ENCODE measurements at regions not wholly inside any gene's neighbourhood (a gene's known extent, or its start where the extent isn't known, plus 50 kb on each side); places are given as distances from the start of the nearest gene placed in this dataset.

GRCh38 chr5:13566871-13567339, 377.6 kb downstream of the DNAH5 start:
- peak; percentile 65 for DNase-seq

GRCh38 chr5:13558408-13558807, 386.1 kb downstream of the DNAH5 start:
- no peak for DNase-seq

DNA sequence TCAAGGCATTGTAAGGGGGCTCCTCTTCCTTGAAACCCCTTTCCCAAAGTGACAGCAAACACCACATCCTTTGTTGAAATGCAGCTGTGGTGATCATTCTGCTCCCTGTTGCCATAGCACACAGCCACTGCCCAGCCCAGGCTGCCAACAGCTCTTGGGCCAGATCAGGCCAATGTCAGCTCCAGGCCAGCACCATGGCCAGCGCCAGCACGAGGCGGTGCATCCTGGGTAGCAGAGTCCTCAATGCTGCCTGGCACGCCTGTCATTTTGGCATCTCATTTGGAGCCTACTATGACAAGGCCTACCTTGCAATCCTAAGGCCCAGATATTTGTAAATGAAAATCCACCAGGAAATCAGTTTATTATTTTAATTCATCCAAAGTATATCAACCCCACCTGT, 390.6 kb downstream of the DNAH5 start:
- DNase-seq: peak; percentile 17

DNA sequence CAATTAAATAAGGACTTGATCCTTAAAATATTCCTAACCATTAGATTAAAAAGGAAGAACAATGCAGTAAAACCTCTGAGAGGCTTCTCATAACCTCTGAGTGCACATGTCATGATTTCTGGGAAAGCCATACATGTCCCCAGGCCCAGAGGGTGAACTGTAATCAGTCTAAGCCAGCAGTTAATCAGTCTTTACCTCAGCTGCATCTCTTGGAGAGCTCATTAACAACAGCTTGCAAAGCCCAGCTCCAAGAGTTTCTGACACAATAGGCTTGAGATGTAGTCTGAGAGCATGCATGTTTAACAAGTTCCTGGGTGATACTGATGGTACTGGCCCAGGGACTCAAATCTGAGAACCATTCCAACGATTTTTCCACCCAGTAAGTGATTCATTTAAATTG, 392.1 kb downstream of the DNAH5 start:
- DNase-seq: no peak

DNA sequence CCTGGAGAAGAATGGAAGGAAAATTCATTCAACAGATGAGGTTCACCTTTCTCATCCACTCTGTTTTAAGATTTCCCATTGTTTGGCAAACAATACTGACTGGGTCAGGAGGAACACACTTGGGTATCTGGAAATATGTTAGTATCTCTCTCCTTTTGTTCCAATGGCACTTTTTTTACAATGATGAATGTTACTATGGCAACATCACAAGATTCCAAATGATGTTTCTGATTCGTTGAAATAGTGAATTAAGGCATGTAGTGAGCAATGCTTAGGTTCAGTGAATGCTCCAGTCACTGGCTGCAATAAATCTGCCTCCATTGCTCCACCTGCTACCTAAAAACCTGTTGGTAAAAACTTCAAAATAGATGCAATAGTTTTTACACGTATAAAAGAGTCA, 392.8 kb downstream of the DNAH5 start:
- DNase-seq: no peak

DNA sequence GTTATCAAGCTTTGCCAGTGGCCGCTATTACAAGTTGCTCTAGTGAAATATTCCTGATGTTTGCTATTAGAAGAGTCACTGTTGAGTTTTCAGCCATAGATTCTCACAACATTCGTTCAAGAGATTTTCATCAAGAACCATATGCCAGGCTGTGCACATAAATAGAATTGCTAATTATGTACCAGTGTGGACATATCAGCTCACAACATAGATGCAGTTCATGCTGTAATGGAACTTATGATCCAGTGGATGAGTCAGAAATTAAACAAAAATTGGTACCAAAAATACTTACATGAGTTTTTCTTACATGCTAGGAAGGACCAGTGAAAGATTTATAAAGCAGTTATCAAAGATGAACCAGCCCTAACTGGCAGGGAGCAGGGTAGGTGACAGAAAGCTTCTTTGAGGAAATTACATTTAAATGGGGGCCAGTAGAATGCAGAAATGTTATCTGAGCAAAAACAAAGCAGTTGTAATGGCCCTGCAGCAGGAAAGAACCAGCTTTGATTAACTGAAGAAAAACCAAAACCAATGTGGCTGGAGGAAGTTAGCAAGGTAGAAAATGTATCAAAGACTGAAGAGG, 404.2 kb downstream of the DNAH5 start:
- no peak for DNase-seq

DNA sequence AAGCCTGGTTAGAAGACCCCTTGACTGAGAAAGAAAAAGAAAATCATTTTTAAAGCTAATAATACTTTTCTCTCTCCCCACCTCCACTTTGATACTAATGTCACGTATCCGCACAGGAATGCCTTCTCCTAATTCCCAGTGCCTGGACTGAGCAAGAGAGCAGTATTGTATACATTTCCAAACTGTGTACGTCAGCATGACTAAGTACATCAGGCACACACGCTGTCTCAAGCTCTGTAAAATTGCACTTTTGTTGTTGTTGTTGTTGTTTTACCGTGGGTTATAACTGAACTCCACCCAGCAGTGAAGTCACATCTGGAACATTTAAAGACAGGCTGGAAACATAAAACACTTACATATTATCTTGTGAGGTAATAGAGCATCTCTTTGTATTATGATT, 407.6 kb downstream of the DNAH5 start:
- no peak for DNase-seq

- no peak for DNase-seq
Measured at GRCh38 chr5:13533833-13534232, 410.7 kb downstream of the DNAH5 start.

GRCh38 chr5:13529300-13529699, 415.2 kb downstream of the DNAH5 start:
- DNase-seq: no peak

- DNase-seq: no peak
Measured at GRCh38 chr5:13524936-13525335, 419.6 kb downstream of the DNAH5 start.

- no peak for DNase-seq
Measured at GRCh38 chr5:13519131-13519530, 425.4 kb downstream of the DNAH5 start.

- no peak for DNase-seq
Measured at GRCh38 chr5:13516195-13516594, 428.3 kb downstream of the DNAH5 start.

GRCh38 chr5:13511442-13511841, 433.0 kb downstream of the DNAH5 start:
- no peak for DNase-seq

GRCh38 chr5:13510616-13511015, 433.9 kb downstream of the DNAH5 start:
- DNase-seq: no peak

DNA sequence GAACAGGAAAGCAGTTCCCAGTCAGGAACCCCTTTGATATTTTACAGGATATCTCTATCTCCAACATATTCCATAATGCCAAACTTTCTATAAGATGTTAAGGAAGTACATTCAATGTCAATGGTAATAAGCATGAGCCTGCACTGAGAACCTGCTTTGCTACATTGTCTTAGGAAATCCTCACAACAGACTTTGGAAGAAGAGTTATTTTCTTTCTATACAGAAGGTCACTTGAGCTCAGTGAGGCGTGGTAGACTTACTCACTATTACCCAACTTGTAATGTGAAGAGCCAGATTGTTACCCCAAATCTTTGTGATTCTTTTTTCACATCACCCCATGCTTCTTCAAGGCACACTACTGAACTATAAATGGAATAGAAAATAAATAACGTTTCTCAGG, 435.9 kb downstream of the DNAH5 start:
- no peak for DNase-seq

GRCh38 chr5:13505326-13505725, 439.2 kb downstream of the DNAH5 start:
- no peak for DNase-seq

DNA sequence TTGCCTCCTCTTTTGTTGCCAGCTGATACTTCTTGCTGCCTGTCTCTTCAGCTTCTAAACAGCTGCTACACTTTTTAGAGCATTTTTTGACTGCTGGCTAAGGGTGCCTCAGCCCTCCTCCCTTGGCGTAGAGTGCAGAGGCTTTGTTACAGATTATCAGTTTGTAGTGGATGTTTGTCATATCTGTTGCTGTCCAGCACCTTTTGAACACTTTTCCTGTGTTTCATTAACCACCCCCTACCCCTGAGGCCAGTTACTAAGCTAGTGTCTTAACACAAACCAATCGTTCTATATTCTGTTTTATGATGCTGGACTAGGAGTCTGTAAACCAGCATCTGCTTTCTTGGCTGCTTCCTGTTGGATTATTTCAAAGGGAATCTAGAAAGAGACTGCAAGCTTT, 441.5 kb downstream of the DNAH5 start:
- no peak for DNase-seq

DNA sequence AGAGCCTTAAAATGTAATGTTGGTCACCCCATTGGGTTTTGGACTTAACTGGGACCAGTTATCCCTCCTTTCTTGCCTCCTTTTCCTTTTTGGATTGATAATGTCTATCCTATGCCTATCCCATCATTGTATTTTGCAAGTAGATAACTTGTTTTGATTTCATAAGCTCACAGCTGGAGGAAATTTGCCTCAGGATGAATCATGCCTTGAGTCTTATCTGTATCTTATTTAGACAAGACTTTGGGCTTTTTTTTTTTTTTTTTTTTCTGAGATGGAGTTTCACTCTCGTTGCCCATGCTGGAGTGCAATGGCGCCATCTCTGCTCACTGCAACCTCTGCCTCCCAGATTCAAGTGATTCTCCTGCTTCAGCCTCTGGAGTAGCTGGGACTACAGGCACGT, 443.3 kb downstream of the DNAH5 start:
- DNase-seq: no peak

DNA sequence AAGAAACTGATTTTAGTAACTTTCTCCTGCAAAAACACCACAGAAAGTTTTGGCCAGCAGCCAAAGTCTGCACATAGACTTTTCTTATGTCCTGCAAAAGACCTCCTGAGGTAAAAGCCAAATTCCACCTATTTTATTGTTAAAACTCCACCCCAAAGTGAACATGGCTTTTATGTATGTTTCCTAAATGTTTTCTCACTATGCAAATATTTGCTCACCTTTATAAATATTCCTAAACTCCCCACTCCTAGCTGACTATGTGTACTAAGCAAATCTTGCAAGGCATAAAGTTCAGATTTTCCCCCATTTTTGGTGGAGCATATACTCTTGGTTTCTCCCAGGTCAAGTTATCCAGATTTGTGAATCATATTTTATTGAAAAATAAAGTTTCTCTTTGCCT, 446.2 kb downstream of the DNAH5 start:
- DNase-seq: no peak

GRCh38 chr5:13488254-13488931, 456.1 kb downstream of the DNAH5 start:
- DNase-seq: no peak

DNA sequence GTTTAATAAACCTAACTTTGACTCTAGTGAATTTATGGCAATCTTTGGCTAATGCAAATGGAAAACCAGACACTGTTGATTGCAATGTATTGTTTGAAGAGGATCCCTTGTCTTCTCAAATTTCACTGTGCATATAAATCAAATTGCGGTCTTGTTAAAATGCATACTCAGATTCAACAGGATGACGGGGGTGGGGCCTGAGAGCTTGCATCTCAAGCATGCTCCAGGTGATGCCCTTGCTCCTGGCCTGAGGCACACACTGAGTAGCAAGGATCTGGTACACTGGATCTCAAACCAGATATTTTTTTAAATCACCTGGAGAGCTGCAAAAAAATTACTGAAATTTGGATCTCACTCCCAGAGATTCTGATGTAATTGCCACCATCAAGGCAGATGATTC, 463.7 kb downstream of the DNAH5 start:
- DNase-seq: no peak

- peak; percentile 32 for DNase-seq
Measured at GRCh38 chr5:13478831-13479465, 465.5 kb downstream of the DNAH5 start.

GRCh38 chr5:13477118-13477737, 467.3 kb downstream of the DNAH5 start:
- no peak for DNase-seq

- no peak for DNase-seq
Measured at GRCh38 chr5:13472842-13473241, 471.6 kb downstream of the DNAH5 start.
